Mucosa of gallbladder (tissue), 1 donor: ENCODE measurements at regions not wholly inside any gene's neighbourhood (a gene's known extent, or its start where the extent isn't known, plus 50 kb on each side); places are given as distances from the start of the nearest gene placed in this dataset.
"Not testable (repeated sequence)": the region's sequence is repeated elsewhere in the genome, so short reads cannot be mapped to it uniquely, and the experiment has no call there.

Experiments
- DNase-seq: peaks from one replicate; pipeline ENCODE4 v3.0.0-alpha.2; 2020; ENCODE audit warnings: low spot score
- donor health status: DM: no; HTN: no; CAD: no.

GRCh38 chr3:31096661-31097395 lies 202.4 kb upstream of the GADL1 start:
- no peak for DNase-seq

GRCh38 chr3:31100519-31100918 lies 206.1 kb upstream of the GADL1 start:
- no peak for DNase-seq

DNA sequence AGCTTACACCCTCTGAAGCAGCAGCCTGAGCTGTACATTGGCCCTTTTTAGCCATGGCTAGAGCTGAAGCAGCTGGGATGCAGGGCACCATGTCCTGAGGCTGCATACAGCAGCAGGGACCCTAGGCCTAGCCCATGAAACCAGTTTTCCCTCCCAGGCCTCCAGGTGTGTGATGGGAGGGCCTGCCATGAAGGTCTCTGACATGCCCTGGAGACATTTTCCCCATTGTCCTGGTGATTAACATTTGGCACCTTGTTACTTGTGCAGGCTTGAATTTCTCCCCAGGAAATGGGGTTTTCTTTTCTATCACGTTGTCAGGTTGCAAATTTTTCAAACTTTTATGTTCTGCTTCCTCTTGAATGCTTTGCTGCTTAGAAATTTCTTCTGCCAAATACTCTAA lies 206.8 kb upstream of the GADL1 start:
- not testable (repeated sequence) for DNase-seq

GRCh38 chr3:31102196-31102879 lies 207.9 kb upstream of the GADL1 start:
- no peak for DNase-seq

DNA sequence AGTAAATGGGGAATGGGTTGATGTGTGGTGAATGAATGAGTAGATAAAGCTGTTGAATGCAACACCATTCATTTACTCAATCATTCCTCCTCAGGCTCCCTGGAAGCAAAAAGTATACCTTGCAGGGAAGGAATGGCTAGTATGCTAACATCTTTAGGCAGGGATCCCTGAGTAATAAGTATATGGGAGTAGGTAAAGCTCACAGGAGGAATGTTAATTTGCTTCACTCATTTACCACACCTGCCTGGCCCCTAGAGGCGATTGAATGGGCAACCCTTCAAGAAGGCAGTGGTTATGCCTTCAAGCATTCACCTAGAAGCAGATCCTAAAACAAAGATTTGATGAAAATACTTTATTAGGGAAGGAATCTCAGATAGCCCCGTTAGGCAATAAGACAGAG lies 208.7 kb upstream of the GADL1 start:
- no peak for DNase-seq

DNA sequence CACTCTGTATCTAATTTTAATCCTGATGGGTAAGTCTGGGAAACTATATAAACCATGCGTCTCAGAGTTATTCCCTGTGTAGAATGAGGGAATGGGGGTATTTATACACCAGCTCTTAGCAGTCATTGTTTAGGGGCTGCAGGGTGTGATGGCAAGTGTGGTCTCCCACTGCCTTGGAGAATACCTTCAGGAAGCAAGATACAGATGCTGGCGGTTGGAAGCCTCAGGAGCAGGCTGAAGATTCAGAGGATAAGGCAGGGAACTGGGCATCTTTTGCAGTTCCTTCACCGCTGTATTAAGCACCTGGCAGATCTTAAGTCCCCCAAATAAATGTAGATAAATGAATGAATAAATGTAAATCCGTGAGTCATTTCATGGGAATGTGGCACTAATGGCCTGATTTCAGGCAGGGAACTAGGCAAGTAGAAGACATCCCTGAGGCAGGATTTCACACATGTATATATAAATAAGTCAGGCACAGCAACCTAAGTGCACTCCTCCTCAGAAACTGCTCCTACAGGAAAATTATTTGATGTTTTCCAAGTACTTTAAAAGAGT lies 209.2 kb upstream of the GADL1 start:
- DNase-seq = no peak

GRCh38 chr3:31105011-31105410 lies 210.6 kb upstream of the GADL1 start:
- DNase-seq = no peak

DNA sequence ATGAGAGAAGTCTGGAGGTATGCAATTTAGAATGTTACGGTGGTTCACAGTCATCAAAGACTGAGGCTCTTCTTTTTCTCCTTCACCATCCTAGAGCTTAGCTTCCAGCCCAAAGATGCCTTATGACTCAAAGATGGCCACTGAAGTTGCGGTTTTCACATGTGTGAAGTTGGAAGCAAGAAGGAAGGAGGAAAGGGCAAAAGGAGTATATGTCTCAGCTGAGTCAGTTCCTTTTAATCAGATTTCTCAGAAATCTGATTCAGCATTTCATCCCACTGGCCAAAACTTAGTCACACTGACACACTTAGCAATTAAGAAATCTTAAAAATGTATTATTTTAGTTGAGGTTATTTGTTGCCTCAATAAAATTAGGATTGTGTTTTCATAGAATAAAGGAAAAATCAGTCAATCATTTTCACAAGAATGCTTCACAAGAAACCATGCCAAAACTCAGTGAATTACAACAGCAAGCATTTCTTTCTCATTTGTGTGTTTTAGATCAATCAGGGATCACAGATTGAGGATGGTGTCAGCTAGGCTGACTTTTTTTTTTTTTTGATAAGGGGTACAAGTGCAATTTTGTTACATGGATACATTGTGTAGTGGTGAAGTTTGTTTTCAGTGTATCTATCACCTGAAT lies 211.1 kb upstream of the GADL1 start:
- no peak for DNase-seq

GRCh38 chr3:31106204-31106603 lies 211.7 kb upstream of the GADL1 start:
- DNase-seq = no peak

DNA sequence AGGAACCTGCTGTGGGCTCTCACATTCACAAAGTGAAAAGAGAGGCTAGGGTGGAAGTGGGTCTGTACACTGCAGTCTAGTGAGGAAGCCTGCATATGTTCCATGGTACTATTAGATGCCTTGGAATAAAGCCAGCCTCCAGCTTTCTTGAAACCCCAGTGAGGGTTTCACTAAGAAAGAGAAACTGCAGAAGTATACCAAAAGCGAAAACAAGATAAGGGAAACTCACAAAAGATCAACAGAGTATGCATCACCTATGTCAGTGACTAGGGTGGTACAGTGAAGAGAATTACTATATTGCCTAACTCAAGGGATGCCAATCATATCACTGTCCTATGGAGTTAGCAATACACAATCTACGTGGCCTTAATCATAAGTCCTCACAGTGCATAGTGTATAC lies 212.5 kb upstream of the GADL1 start:
- no peak for DNase-seq

- DNase-seq = no peak
Observed at GRCh38 chr3:31114929-31115283, 220.4 kb upstream of the GADL1 start.

GRCh38 chr3:31115531-31115930 lies 221.1 kb upstream of the GADL1 start:
- DNase-seq = not testable (repeated sequence)

GRCh38 chr3:31116651-31117050 lies 222.2 kb upstream of the GADL1 start:
- no peak for DNase-seq

DNA sequence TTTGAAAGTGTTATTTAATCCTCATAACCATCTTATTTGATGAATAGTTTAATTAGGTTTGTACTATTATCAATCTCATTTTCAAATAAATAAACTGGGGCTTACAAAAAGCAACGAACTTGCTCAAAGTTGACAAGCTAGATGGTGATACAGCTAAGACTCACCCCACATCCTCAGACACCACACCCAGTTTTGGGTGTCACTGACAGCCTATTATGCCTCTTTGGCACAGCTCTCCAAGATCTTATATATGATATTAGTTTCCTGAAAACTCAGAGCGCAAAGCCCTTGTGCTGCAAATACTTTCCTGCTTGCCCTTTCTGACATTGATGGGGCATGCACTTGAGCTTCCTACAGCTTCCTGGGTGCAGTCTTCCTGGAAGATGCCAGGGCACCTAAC lies 223.4 kb upstream of the GADL1 start:
- DNase-seq = no peak

GRCh38 chr3:31124373-31124772 lies 229.9 kb upstream of the GADL1 start:
- no peak for DNase-seq

DNA sequence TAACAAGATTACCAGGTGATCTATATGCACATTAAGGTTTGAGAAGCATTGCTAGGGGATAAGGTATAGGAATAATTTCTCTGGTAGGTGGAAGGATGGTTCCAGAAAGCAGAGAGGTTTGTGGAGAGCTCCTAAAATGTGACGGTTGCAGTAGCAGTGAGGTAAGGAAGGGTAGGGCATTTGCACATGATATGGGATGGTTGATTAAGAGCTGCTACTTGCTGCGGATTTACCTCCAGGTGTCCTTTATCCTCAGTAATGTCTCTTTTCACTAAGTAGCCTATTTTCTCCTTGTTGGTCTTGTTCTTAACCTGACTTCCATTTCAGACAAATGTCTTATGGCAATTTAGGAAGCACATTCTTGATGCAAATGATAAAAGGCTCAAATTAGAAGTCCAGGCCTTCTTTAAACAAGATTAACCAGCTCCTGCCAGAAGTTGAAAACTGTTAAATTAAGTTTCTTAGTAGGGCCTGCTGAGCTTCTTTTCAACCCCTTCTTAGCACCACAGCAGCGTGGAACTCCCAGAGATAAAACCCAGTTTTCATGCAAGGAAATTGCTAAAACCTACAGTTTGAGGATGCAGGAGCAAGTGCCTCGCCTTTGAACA lies 231.1 kb upstream of the GADL1 start:
- DNase-seq = no peak

- DNase-seq = no peak
Observed at GRCh38 chr3:31129241-31129640, 234.8 kb upstream of the GADL1 start.

GRCh38 chr3:31132132-31132769 lies 237.8 kb upstream of the GADL1 start:
- DNase-seq = no peak

GRCh38 chr3:31133541-31133940 lies 239.1 kb upstream of the GADL1 start:
- DNase-seq = no peak

DNA sequence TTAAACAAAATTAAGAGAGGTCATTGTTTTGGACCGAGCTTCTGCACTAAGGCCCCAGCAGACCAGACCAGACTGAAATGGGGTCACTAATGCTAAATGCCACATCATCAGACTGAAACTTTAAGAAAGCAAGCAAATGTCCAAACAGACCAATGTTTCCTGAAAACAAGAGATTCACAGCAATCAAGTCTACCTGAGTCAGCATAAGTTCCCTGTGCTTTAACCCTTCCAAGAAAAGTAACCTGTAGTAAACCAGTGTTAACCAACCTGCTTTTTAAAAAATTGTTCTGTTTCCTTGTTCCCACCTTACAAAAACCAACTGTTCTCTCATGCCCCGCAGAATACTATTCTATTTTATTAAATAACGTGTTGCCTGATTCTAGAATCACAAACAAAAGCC lies 241.1 kb upstream of the GADL1 start:
- no peak for DNase-seq

DNA sequence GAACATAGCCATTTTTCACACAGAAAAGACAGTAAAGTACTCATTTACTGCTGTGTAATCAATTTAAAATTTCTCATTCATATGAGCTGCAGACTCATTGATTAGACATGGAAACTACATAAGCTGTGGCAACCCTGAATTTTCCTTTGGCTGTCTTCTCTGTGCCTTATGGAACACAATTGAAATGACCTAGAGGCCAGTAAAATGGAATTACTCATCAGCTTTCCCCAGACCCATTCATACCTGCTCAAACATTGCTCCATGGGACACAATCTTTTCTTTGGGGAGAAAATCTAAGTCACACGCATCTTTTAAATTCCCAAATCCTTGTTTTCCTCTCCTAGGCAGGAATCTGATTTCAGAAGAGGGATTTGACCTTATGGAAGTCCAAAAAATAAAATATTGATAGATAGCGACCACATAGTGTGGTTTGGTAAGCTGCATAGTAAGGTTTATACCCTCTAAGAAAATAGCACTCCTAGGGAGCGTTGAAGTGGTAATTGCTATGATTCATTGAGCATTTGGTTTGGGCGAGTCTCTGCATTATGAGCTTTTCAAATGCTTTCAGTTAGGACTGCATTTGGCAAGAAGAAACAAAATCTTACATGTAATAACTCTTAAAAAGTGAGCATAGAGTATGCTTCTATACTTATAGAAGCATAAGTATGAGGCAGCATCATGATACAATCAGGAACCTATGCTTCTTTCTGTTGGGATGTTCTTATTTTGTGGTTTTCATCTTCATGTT lies 243.4 kb upstream of the GADL1 start:
- DNase-seq = no peak
